Upper lobe of right lung (tissue), 1 donor: ENCODE measurements at regions not wholly inside any gene's neighbourhood (a gene's known extent, or its start where the extent isn't known, plus 50 kb on each side); places are given as distances from the start of the nearest gene placed in this dataset.
A peak's percentile ranks its signal among the peaks of the same experiment; 100 is the strongest.

Experiments used
- ATAC-seq: fragments of 200-7000 bp; cut with Tn5 transposase; one replicate; pipeline ENCODE4 v1.9.1; 2020; ENCODE audit warnings: mild to moderate bottlenecking, moderate library complexity
- DNase-seq: peaks from one replicate; pipeline ENCODE4 v3.0.0-alpha.2; 2020
- H3K27ac ChIP-seq: fragments of 200-600 bp; one replicate; pipeline ENCODE4 v1.8.0; 2022
- H3K27me3 ChIP-seq: fragments of 200-600 bp; one replicate; pipeline ENCODE4 v1.8.0; 2022; ENCODE audit warnings: mild to moderate bottlenecking
- H3K36me3 ChIP-seq: fragments of 200-600 bp; one replicate; pipeline ENCODE4 v1.8.0; 2022
- H3K4me1 ChIP-seq: fragments of 200-600 bp; one replicate; pipeline ENCODE4 v1.8.0; 2022
- H3K4me3 ChIP-seq: fragments of 200-600 bp; one replicate; pipeline ENCODE4 v1.8.0; 2022; ENCODE audit warnings: mild to moderate bottlenecking
- H3K9me3 ChIP-seq: fragments of 200-600 bp; one replicate; pipeline ENCODE4 v1.8.0; 2022
- CTCF ChIP-seq: fragments of 200-600 bp; IDR thresholded peaks from one replicate; pipeline ENCODE4 v1.8.0; 2022; ENCODE audit warnings: antibody characterized with exemption
- intact Hi-C: fragments of 100-400 bp; cut with DNase I; formaldehyde crosslinking; loops from one replicate; pipeline ENCODE4 v1.11.0; 2022
- donor health status: DM: no; HTN: yes; CAD: no; lungs with severe emphysema.

- intact Hi-C loops, result no loop called here
- TF ChIP-seq CTCF, result no peak
- no peaks in the 10 kb centered on the region for H3K36me3 ChIP-seq
These were observed 123.8 kb upstream of the LRFN5 start for GRCh38 chr14:41482861-41483260.

GRCh38 chr14:41476526-41476925 is 130.2 kb upstream of the LRFN5 start:
- Histone ChIP-seq H3K27ac (no peak overlapping the region), H3K4me1 (no peaks in the 10 kb centered on the region), H3K27me3 (no peaks in the 10 kb centered on the region), H3K36me3 (no peaks in the 10 kb centered on the region), H3K4me3 (no peak overlapping the region), H3K9me3 (no peaks in the 10 kb centered on the region)
- intact Hi-C loops, result no loop called here
- DNase-seq (no peak), ATAC-seq (no peak)
- TF ChIP-seq CTCF, result no peak

More at GRCh38 chr14:41482861-41483260, 123.8 kb upstream of the LRFN5 start:
- DNase-seq (no peak), ATAC-seq (no peak)
- Histone ChIP-seq H3K9me3 (no peaks in the 10 kb centered on the region), H3K27ac (no peak overlapping the region), H3K4me3 (no peak overlapping the region), H3K4me1 (no peaks in the 10 kb centered on the region), H3K27me3 (no peaks in the 10 kb centered on the region)

- TF ChIP-seq CTCF, result no peak
- no peak overlapping the region for H3K4me3 ChIP-seq
- DNase-seq, result no peak
- H3K36me3 ChIP-seq, result no peaks in the 10 kb centered on the region
- H3K9me3 ChIP-seq, result no peaks in the 10 kb centered on the region
- intact Hi-C loops, result no loop called here
- no peaks in the 10 kb centered on the region for H3K27me3 ChIP-seq
- no peak for ATAC-seq
- H3K27ac ChIP-seq, result no peak overlapping the region
- H3K4me1 ChIP-seq, result no peaks in the 10 kb centered on the region
These were observed 145.3 kb upstream of the LRFN5 start for GRCh38 chr14:41461380-41461779.

DNA sequence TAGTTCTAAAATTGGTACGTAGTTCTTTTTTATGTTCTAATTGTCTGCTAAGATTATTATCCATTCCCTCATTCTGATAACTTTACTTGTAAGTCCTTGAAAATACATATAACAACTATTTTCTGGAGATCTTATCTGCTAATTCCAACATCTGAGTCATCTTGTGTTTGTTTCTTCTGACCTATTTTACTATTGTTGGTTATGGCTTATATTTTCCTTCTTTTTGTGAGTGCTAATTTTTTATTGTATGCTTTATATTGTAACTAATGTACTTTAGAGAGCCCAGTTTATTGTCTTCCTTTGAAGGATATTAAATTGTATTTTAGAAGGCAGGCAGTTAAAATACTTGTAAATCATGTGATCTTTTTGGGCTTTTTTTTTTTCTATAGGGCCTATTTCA is 149.3 kb upstream of the LRFN5 start:
- H3K36me3 ChIP-seq, result no peaks in the 10 kb centered on the region
- H3K27ac ChIP-seq, result no peak overlapping the region
- H3K4me1 ChIP-seq, result no peaks in the 10 kb centered on the region
- ATAC-seq, result no peak
- H3K27me3 ChIP-seq, result no peaks in the 10 kb centered on the region
- intact Hi-C loops, result no loop called here
- TF ChIP-seq CTCF, result no peak
- H3K4me3 ChIP-seq, result no peak overlapping the region
- H3K9me3 ChIP-seq, result no peaks in the 10 kb centered on the region
- no peak for DNase-seq

DNA sequence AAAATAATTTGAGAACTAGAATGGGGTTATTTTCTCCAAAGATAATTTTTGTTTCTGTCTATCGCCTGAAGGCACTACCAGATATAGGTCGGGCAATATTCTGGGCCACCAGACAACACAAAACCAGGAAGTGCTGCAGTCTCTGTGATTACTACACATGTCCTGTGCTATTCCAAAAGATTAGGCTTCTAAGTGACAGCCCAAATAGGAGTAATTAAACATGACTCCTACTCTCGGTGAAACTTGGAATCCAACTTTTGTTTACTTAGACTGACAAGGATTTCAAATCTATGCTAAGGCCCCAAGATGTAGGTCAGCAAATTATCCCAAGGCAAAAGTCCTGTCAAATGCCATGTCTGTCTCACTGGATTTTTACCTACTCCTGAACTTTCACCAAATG is 157.6 kb upstream of the LRFN5 start:
- no peak for TF ChIP-seq CTCF
- ATAC-seq (peak; percentile 37), DNase-seq (no peak)
- Histone ChIP-seq H3K27ac (no peak overlapping the region), H3K36me3 (no peaks in the 10 kb centered on the region), H3K27me3 (no peaks in the 10 kb centered on the region), H3K4me3 (no peak overlapping the region), H3K9me3 (no peaks in the 10 kb centered on the region), H3K4me1 (no peaks in the 10 kb centered on the region)
- intact Hi-C loops, result no loop called here

DNA sequence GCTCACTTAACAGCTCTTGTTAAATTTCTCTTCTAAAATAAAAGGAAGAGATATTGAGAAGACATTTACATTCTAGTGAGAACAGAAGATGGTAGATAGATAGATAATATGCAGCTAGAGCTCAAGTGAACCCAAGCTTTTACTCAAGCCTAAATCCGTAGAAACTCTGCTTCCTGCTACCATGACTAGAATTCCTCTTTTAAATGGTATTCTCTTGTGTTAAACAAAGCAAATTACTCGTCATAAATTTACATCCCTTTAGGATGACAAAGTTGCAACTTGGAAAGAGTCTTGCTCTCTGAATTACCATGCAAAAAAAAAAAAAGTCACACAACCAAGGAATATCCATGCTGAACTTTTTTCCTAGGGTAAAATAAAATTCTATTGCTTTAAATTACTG is 160.7 kb upstream of the LRFN5 start:
- Histone ChIP-seq H3K27ac (no peak overlapping the region), H3K4me1 (no peaks in the 10 kb centered on the region), H3K36me3 (no peaks in the 10 kb centered on the region), H3K27me3 (no peaks in the 10 kb centered on the region), H3K4me3 (no peak overlapping the region), H3K9me3 (no peaks in the 10 kb centered on the region)
- ATAC-seq, result no peak
- TF ChIP-seq CTCF, result no peak
- intact Hi-C loops, result no loop called here
- no peak for DNase-seq
